ENCODE measurements at regions not wholly inside any gene's neighbourhood (a gene's known extent, or its start where the extent isn't known, plus 50 kb on each side); places are given as distances from the start of the nearest gene placed in this dataset.

DNA sequence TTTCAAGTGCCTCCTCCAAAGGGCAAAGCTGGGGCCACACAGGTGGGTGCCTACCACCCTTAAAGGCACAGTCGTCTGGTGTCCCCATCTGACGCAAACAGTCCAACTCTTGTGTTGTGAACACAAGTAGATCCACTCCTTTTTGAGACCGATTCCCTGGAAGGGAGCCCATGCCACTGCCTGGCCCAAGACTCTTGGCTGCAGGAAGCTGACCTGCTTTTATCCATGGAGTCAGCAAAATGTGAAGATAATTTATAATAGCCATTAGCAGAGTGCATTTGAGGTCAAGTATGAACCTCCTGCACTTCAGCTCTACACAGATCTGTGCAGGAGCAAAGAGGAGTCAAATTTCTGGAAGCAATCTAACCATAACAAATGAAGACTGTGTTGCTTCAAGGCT is 68.5 kb downstream of the ADM start:
- DNase-seq (ENCODE audit: low spot score), result no peak
- in situ Hi-C loops (cut with MboI; ENCODE audit: low pct_unique_long_range_greater_than_20kb, low sequenced_read_pairs, unreplicated experiment), result no loop called here
- TF ChIP-seq CTCF (IDR thresholded peaks at IDR 0.05; ENCODE audit: extremely low read depth, insufficient read depth, missing control alignments), result no peak

GRCh38 chr11:10373929-10374328 is 69.1 kb downstream of the ADM start:
- no peak for TF ChIP-seq CTCF (IDR thresholded peaks at IDR 0.05; ENCODE audit: extremely low read depth, insufficient read depth, missing control alignments)
- in situ Hi-C loops (cut with MboI; ENCODE audit: low pct_unique_long_range_greater_than_20kb, low sequenced_read_pairs, unreplicated experiment), result no loop called here
- DNase-seq (ENCODE audit: low spot score), result no peak

DNA sequence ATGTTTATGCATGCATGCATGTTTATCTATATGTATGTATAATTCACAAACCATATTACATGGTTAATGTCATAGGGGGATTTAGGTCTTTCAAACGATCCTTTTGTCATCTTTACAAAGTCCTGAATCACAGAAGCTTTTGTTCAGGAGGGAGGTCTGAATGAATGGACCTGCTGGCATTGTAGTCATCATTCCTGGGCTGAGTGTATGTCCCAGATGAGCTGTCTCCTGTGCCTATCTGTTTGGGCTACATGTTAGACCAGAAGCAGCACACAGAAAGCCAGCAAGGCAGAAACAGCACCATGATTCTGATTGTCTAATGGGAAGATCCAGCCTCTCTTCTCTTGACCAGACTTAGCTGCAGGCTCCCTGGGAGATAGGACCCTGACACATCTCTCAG is 69.5 kb downstream of the ADM start:
- in situ Hi-C loops (cut with MboI; ENCODE audit: low pct_unique_long_range_greater_than_20kb, low sequenced_read_pairs, unreplicated experiment), result no loop called here
- no peak for DNase-seq (ENCODE audit: low spot score)
- no peak for TF ChIP-seq CTCF (IDR thresholded peaks at IDR 0.05; ENCODE audit: extremely low read depth, insufficient read depth, missing control alignments)

GRCh38 chr11:10375280-10375971 is 70.6 kb downstream of the ADM start:
- in situ Hi-C loops (cut with MboI; ENCODE audit: low pct_unique_long_range_greater_than_20kb, low sequenced_read_pairs, unreplicated experiment), result no loop called here
- no peak for DNase-seq (ENCODE audit: low spot score)
- no peak for TF ChIP-seq CTCF (IDR thresholded peaks at IDR 0.05; ENCODE audit: extremely low read depth, insufficient read depth, missing control alignments)

DNA sequence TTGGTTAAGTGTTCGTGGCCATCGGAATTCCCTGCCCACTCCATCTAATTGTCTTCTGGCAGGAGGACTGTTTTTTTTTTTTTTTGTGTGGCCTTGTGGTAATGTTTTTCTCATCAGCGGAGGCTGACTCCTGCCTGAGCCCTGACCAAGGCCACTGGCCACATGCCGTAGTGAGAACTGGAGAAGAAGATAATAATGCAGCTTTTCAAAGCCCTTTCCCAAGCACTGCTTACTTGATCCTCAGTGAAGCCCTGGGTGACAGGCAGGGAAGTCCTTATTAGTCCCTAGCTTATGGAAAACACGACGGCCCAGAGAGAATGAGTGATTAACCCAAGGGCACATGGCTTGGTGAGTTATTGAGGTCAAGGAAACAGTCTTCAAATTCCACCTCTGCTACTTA is 71.2 kb downstream of the ADM start:
- DNase-seq (ENCODE audit: low spot score), result no peak
- in situ Hi-C loops (cut with MboI; ENCODE audit: low pct_unique_long_range_greater_than_20kb, low sequenced_read_pairs, unreplicated experiment), result no loop called here
- no peak for TF ChIP-seq CTCF (IDR thresholded peaks at IDR 0.05; ENCODE audit: extremely low read depth, insufficient read depth, missing control alignments)

GRCh38 chr11:10377183-10377582 is 72.3 kb downstream of the ADM start:
- no peak for DNase-seq (ENCODE audit: low spot score)
- no peak for TF ChIP-seq CTCF (IDR thresholded peaks at IDR 0.05; ENCODE audit: extremely low read depth, insufficient read depth, missing control alignments)
- in situ Hi-C loops (cut with MboI; ENCODE audit: low pct_unique_long_range_greater_than_20kb, low sequenced_read_pairs, unreplicated experiment), result no loop called here

Measured in GM13977 (cell line).